WTC11 (cell line): ENCODE measurements at regions not wholly inside any gene's neighbourhood (a gene's known extent, or its start where the extent isn't known, plus 50 kb on each side); places are given as distances from the start of the nearest gene placed in this dataset.

Experiments
- ATAC-seq: fragments of 200-7000 bp; cut with Tn5 transposase; 2 replicates; pipeline ENCODE4 v1.10.0; 2021; ENCODE audit warnings: mild to moderate bottlenecking, moderate library complexity
- CTCF ChIA-PET: fragments of 300-600 bp; sonication (Branson Sonifier 250); formaldehyde crosslinking; loops from one replicate; lab custom pipeline; 2021; ENCODE audit warnings: antibody characterized with exemption; lab: Charles Lee
- POLR2A ChIA-PET: fragments of 350-600 bp; sonication (Branson Sonifier 250); formaldehyde crosslinking; loops from one replicate; lab custom pipeline; 2021; ENCODE audit warnings: antibody characterized with exemption; lab: Charles Lee
- DNase-seq: peaks from one replicate; pipeline ENCODE4 v3.0.0; 2021; ENCODE audit warnings: low spot score
- H3K27ac Mint-ChIP-seq: 2 replicates; pipeline ENCODE4 v1.8.0; 2021; ENCODE audit warnings: mixed read lengths
- H3K27me3 Mint-ChIP-seq: 2 replicates; pipeline ENCODE4 v1.8.0; 2021; ENCODE audit warnings: low read depth, mild to moderate bottlenecking, moderate library complexity, mixed read lengths
- H3K36me3 Mint-ChIP-seq: 2 replicates; pipeline ENCODE4 v1.8.0; 2021; ENCODE audit warnings: mixed read lengths
- H3K4me1 Mint-ChIP-seq: 2 replicates; pipeline ENCODE4 v1.8.0; 2022; ENCODE audit warnings: mixed read lengths
- H3K4me3 Mint-ChIP-seq: 2 replicates; pipeline ENCODE4 v1.8.0; 2021; ENCODE audit warnings: mild to moderate bottlenecking, moderate library complexity, mixed read lengths
- H3K9me3 Mint-ChIP-seq: 2 replicates; pipeline ENCODE4 v1.8.0; 2021; ENCODE audit warnings: mixed read lengths
- CBFB ChIP-seq: sonication (generic); formaldehyde crosslinking; IDR thresholded peaks from 2 replicates; pipeline ENCODE4 v1.8.1; 2022; ENCODE audit warnings: mild to moderate bottlenecking, low read depth, missing genetic modification reagents
- CREB1 ChIP-seq: sonication (generic); formaldehyde crosslinking; IDR thresholded peaks from 2 replicates; pipeline ENCODE4 v1.8.0; 2023; ENCODE audit warnings: mild to moderate bottlenecking, missing genetic modification reagents
- FOXJ3 ChIP-seq: sonication (generic); formaldehyde crosslinking; IDR thresholded peaks from 2 replicates; pipeline ENCODE4 v1.9.0; 2021; ENCODE audit warnings: missing genetic modification reagents, mild to moderate bottlenecking, borderline replicate concordance
- FOXK1 ChIP-seq: sonication (generic); formaldehyde crosslinking; IDR thresholded peaks from 2 replicates; pipeline ENCODE4 v1.8.0; 2022; ENCODE audit warnings: mild to moderate bottlenecking, moderate library complexity, missing genetic modification reagents
- NR1H2 ChIP-seq: sonication (generic); formaldehyde crosslinking; IDR thresholded peaks from 2 replicates; pipeline ENCODE4 v1.9.0; 2021; ENCODE audit warnings: mild to moderate bottlenecking, moderate library complexity, missing genetic modification reagents
- PRRX2 ChIP-seq: fragments of 250-450 bp; sonication (Bioruptor Pico); IDR thresholded peaks from 2 replicates; pipeline ENCODE4 v1.8.0; 2021; ENCODE audit warnings: mild to moderate bottlenecking
- RELA ChIP-seq: sonication (generic); formaldehyde crosslinking; IDR thresholded peaks from 2 replicates; pipeline ENCODE4 v1.8.1; 2022; ENCODE audit warnings: missing genetic modification reagents, mild to moderate bottlenecking, borderline replicate concordance
- RORB ChIP-seq: fragments of 250-450 bp; sonication (Bioruptor Pico); IDR thresholded peaks from 2 replicates; pipeline ENCODE4 v1.9.0; 2021; ENCODE audit warnings: mild to moderate bottlenecking
- TEAD4 ChIP-seq: sonication (generic); formaldehyde crosslinking; IDR thresholded peaks from 2 replicates; pipeline ENCODE4 v1.8.0; 2022; ENCODE audit warnings: mild to moderate bottlenecking, missing genetic modification reagents
- TP53 ChIP-seq: sonication (generic); formaldehyde crosslinking; IDR thresholded peaks from 2 replicates; pipeline ENCODE4 v1.8.1; 2023; ENCODE audit warnings: mild to moderate bottlenecking, missing genetic modification reagents
- ZBTB21 ChIP-seq: sonication (generic); formaldehyde crosslinking; IDR thresholded peaks from 2 replicates; pipeline ENCODE4 v1.8.1; 2023; ENCODE audit warnings: mild to moderate bottlenecking, missing genetic modification reagents, borderline replicate concordance
- ZNF138 ChIP-seq: sonication (generic); formaldehyde crosslinking; conservative IDR thresholded peaks from 2 replicates; pipeline ENCODE4 v1.8.1; 2022; ENCODE audit warnings: mild to moderate bottlenecking, moderate library complexity, missing genetic modification reagents
- ZNF396 ChIP-seq: fragments of 250-450 bp; sonication (Bioruptor Pico); IDR thresholded peaks from 2 replicates; pipeline ENCODE4 v1.8.0; 2021; ENCODE audit warnings: mild to moderate bottlenecking, moderate library complexity, borderline replicate concordance
- TF ChIP-seq, protein P1 (sequence below): sonication (generic); formaldehyde crosslinking; IDR thresholded peaks from 2 replicates; pipeline ENCODE4 v1.8.1; 2022; ENCODE audit warnings: low read depth, mild to moderate bottlenecking, moderate library complexity, missing genetic modification reagents, borderline replicate concordance
- TF ChIP-seq, protein P2 (sequence below): sonication (generic); formaldehyde crosslinking; IDR thresholded peaks from 2 replicates; pipeline ENCODE4 v1.8.0; 2022; ENCODE audit warnings: mild to moderate bottlenecking, missing genetic modification reagents
- TF ChIP-seq, protein P3 (sequence below): sonication (generic); formaldehyde crosslinking; IDR thresholded peaks from 2 replicates; pipeline ENCODE4 v1.8.0; 2023; ENCODE audit warnings: mild to moderate bottlenecking, missing genetic modification reagents
- TF ChIP-seq, protein P4 (sequence below): sonication (generic); formaldehyde crosslinking; IDR thresholded peaks from 2 replicates; pipeline ENCODE4 v1.8.0; 2022; ENCODE audit warnings: mild to moderate bottlenecking, missing genetic modification reagents
- TF ChIP-seq, protein P5 (sequence below): sonication (generic); formaldehyde crosslinking; IDR thresholded peaks from 2 replicates; pipeline ENCODE4 v1.8.0; 2022; ENCODE audit warnings: mild to moderate bottlenecking, missing genetic modification reagents
- TF ChIP-seq, protein P6 (sequence below): sonication (generic); formaldehyde crosslinking; IDR thresholded peaks from 2 replicates; pipeline ENCODE4 v1.8.0; 2023; ENCODE audit warnings: missing genetic modification reagents
- TF ChIP-seq, protein P7 (sequence below): sonication (generic); formaldehyde crosslinking; IDR thresholded peaks from 2 replicates; pipeline ENCODE4 v1.8.1; 2022; ENCODE audit warnings: mild to moderate bottlenecking, moderate library complexity, missing genetic modification reagents
- TF ChIP-seq, protein P8 (sequence below): sonication (generic); formaldehyde crosslinking; IDR thresholded peaks from 2 replicates; pipeline ENCODE4 v1.8.1; 2023; ENCODE audit warnings: mild to moderate bottlenecking, missing genetic modification reagents, moderate library complexity

DNA sequence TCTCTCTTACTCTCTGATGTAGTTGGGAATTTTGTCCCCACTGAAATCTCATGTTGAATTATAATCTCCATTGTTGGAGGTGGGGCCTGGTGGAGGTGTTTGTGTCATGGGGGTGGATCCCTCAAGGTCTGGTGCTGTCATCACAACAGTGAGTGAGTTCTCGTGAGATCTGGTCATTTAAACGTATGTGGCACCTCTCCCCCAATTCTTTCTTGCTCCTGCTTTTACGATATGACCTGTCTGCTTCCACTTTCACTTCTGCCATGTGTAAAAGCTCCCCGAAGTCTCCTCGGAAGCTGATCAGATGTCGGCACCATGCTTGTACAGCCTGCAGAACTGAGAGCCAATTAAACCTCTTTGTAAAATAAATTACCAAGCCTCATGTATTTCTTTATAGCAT is 337.8 kb upstream of the CDH2 start:
- 0 out of 2 replicates have a peak, but pooled peaks cover 4% of the 10 kb centered on the region for H3K4me1 Mint-ChIP-seq
- ChIA-PET CTCF (no interaction called here), POLR2A (no interaction called here)
- no peak overlapping the region for H3K4me3 Mint-ChIP-seq
- TF ChIP-seq TEAD4 (CRISPR knock-in tag) (no peak), ZNF396 (CRISPR knock-in tag) (no peak), NR1H2 (CRISPR knock-in tag) (no peak), CREB1 (CRISPR knock-in tag) (no peak), CBFB (CRISPR knock-in tag) (no peak)
- TF ChIP-seq, protein P1, sequence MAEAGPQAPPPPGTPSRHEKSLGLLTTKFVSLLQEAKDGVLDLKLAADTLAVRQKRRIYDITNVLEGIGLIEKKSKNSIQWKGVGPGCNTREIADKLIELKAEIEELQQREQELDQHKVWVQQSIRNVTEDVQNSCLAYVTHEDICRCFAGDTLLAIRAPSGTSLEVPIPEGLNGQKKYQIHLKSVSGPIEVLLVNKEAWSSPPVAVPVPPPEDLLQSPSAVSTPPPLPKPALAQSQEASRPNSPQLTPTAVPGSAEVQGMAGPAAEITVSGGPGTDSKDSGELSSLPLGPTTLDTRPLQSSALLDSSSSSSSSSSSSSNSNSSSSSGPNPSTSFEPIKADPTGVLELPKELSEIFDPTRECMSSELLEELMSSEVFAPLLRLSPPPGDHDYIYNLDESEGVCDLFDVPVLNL (CRISPR knock-in tag), result no peak
- TF ChIP-seq, protein P2, sequence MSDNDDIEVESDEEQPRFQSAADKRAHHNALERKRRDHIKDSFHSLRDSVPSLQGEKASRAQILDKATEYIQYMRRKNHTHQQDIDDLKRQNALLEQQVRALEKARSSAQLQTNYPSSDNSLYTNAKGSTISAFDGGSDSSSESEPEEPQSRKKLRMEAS, result no peak
- TF ChIP-seq, protein P3, sequence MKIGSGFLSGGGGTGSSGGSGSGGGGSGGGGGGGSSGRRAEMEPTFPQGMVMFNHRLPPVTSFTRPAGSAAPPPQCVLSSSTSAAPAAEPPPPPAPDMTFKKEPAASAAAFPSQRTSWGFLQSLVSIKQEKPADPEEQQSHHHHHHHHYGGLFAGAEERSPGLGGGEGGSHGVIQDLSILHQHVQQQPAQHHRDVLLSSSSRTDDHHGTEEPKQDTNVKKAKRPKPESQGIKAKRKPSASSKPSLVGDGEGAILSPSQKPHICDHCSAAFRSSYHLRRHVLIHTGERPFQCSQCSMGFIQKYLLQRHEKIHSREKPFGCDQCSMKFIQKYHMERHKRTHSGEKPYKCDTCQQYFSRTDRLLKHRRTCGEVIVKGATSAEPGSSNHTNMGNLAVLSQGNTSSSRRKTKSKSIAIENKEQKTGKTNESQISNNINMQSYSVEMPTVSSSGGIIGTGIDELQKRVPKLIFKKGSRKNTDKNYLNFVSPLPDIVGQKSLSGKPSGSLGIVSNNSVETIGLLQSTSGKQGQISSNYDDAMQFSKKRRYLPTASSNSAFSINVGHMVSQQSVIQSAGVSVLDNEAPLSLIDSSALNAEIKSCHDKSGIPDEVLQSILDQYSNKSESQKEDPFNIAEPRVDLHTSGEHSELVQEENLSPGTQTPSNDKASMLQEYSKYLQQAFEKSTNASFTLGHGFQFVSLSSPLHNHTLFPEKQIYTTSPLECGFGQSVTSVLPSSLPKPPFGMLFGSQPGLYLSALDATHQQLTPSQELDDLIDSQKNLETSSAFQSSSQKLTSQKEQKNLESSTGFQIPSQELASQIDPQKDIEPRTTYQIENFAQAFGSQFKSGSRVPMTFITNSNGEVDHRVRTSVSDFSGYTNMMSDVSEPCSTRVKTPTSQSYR (CRISPR knock-in tag), result no peak
- TF ChIP-seq, protein P4, sequence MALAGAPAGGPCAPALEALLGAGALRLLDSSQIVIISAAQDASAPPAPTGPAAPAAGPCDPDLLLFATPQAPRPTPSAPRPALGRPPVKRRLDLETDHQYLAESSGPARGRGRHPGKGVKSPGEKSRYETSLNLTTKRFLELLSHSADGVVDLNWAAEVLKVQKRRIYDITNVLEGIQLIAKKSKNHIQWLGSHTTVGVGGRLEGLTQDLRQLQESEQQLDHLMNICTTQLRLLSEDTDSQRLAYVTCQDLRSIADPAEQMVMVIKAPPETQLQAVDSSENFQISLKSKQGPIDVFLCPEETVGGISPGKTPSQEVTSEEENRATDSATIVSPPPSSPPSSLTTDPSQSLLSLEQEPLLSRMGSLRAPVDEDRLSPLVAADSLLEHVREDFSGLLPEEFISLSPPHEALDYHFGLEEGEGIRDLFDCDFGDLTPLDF (CRISPR knock-in tag), result no peak
- TF ChIP-seq, protein P5, sequence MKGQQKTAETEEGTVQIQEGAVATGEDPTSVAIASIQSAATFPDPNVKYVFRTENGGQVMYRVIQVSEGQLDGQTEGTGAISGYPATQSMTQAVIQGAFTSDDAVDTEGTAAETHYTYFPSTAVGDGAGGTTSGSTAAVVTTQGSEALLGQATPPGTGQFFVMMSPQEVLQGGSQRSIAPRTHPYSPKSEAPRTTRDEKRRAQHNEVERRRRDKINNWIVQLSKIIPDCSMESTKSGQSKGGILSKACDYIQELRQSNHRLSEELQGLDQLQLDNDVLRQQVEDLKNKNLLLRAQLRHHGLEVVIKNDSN (CRISPR knock-in tag), result no peak
- no peak overlapping the region for H3K27ac Mint-ChIP-seq
- H3K9me3 Mint-ChIP-seq, result peaks cover 12% of the 10 kb centered on the region
- H3K27me3 Mint-ChIP-seq, result no peaks in the 10 kb centered on the region
- DNase-seq (no peak), ATAC-seq (no peak)
- no peaks in the 10 kb centered on the region for H3K36me3 Mint-ChIP-seq

DNA sequence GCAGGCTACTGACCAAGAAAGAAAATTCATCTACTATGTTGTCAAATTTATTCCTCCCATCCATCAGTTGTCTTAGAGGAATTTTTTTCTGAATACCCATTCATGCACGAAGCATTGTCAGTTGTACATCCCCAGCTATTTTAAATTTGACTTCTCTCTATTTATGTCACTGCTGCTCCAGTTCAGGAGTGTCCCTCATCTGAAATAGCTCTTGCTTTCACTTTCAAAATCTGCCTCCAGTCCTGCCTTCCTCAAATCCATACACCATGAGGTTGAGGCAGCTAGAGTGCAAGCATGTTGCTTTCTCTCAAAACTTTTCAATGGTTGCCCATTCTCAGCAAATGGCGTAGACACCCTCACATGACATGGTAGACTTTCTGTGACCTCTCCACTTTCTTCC is 335.4 kb upstream of the CDH2 start:
- H3K27ac Mint-ChIP-seq, result no peak overlapping the region
- 0 out of 2 replicates have a peak, but pooled peaks cover 4% of the 10 kb centered on the region for H3K4me1 Mint-ChIP-seq
- TF ChIP-seq, protein P6, sequence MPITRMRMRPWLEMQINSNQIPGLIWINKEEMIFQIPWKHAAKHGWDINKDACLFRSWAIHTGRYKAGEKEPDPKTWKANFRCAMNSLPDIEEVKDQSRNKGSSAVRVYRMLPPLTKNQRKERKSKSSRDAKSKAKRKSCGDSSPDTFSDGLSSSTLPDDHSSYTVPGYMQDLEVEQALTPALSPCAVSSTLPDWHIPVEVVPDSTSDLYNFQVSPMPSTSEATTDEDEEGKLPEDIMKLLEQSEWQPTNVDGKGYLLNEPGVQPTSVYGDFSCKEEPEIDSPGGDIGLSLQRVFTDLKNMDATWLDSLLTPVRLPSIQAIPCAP (CRISPR knock-in tag), result no peak
- TF ChIP-seq ZBTB21 (CRISPR knock-in tag), result no peak
- no peak for TF ChIP-seq TP53
- TF ChIP-seq RORB (CRISPR knock-in tag), result no peak
- no peak for TF ChIP-seq FOXJ3 (CRISPR knock-in tag)
- no peak for TF ChIP-seq ZNF138 (CRISPR knock-in tag)
- TF ChIP-seq, protein P4 (CRISPR knock-in tag), result no peak
- TF ChIP-seq, protein P7, sequence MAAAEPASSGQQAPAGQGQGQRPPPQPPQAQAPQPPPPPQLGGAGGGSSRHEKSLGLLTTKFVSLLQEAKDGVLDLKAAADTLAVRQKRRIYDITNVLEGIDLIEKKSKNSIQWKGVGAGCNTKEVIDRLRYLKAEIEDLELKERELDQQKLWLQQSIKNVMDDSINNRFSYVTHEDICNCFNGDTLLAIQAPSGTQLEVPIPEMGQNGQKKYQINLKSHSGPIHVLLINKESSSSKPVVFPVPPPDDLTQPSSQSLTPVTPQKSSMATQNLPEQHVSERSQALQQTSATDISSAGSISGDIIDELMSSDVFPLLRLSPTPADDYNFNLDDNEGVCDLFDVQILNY, result no peak
- TF ChIP-seq RELA (CRISPR knock-in tag), result no peak
- no peak for TF ChIP-seq FOXK1
- no peak for TF ChIP-seq PRRX2
- TF ChIP-seq, protein P8, sequence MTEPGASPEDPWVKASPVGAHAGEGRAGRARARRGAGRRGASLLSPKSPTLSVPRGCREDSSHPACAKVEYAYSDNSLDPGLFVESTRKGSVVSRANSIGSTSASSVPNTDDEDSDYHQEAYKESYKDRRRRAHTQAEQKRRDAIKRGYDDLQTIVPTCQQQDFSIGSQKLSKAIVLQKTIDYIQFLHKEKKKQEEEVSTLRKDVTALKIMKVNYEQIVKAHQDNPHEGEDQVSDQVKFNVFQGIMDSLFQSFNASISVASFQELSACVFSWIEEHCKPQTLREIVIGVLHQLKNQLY (CRISPR knock-in tag), result no peak
- TF ChIP-seq, all 79 proteins: peak for 0
- Mint-ChIP-seq H3K36me3 (no peaks in the 10 kb centered on the region), H3K4me3 (no peak overlapping the region), H3K27me3 (no peaks in the 10 kb centered on the region), H3K9me3 (peaks cover 3% of the 10 kb centered on the region; the same call in 1 of the 2 replicates)
- no peak for DNase-seq
- ChIA-PET CTCF (no interaction called here), POLR2A (no interaction called here)
- ATAC-seq, result no peak
